CD4-positive, alpha-beta T cell (primary cell): ENCODE measurements at regions not wholly inside any gene's neighbourhood (a gene's known extent, or its start where the extent isn't known, plus 50 kb on each side); places are given as distances from the start of the nearest gene placed in this dataset.

Source experiments
- ATAC-seq: fragments of 200-7000 bp; cut with Tn5 transposase; one replicate; pipeline ENCODE4 v1.10.0; 2022; ENCODE audit warnings: mild to moderate bottlenecking; ENCODE audit not compliant: poor library complexity
- CTCF ChIA-PET: fragments of 350-600 bp; sonication (Branson Sonifier 250); formaldehyde crosslinking; loops from one replicate; lab custom pipeline; 2021; ENCODE audit warnings: antibody characterized with exemption, inconsistent platforms; lab: Charles Lee
- POLR2A ChIA-PET: fragments of 350-600 bp; sonication (Branson Sonifier 250); formaldehyde crosslinking; loops from one replicate; lab custom pipeline; 2021; ENCODE audit warnings: antibody characterized with exemption, inconsistent platforms; lab: Charles Lee
- DNase-seq, 14 experiments: peaks; one replicate each; pipeline ENCODE4 v3.0.0-alpha.2; 2013 to 2020; ENCODE audit warnings: mixed read lengths in 2 of 14
- H3K27ac ChIP-seq, 2 donors: one replicate each; pipeline versions ENCODE4 v1.5.1 to v1.7.0; 2013; ENCODE audit warnings: low read length in 2 of 2, low read depth in 1 of 2, mild to moderate bottlenecking in 1 of 2
- H3K27me3 ChIP-seq, 2 experiments: 1 replicate in 1 of 2; 2 replicates in 1 of 2; pipeline versions ENCODE4 v1.6.1 to v1.7.0; 2013; ENCODE audit warnings: low read length in 2 of 2, control low read depth in 1 of 2, mild to moderate bottlenecking in 1 of 2, moderate library complexity in 1 of 2; ENCODE audit not compliant: insufficient read depth in 2 of 2, control insufficient read depth in 1 of 2
- H3K36me3 ChIP-seq: one replicate; pipeline ENCODE4 v1.6.1; 2013; ENCODE audit warnings: low read length, control low read depth; ENCODE audit not compliant: insufficient read depth
- H3K4me1 ChIP-seq: one replicate; pipeline ENCODE4 v1.6.1; 2013; ENCODE audit warnings: low read length, control low read depth; ENCODE audit not compliant: insufficient read depth
- H3K4me3 ChIP-seq: one replicate; pipeline ENCODE4 v1.5.1; 2013; ENCODE audit warnings: mild to moderate bottlenecking, low read length, moderate library complexity
- H3K9me3 ChIP-seq, 2 experiments: 1 replicate in 1 of 2; 2 replicates in 1 of 2; pipeline versions ENCODE4 v1.6.1 to v1.7.0; 2013; ENCODE audit warnings: low read length in 2 of 2, mild to moderate bottlenecking in 2 of 2, control low read depth in 1 of 2, moderate library complexity in 1 of 2; ENCODE audit not compliant: control insufficient read depth in 1 of 2, insufficient read depth in 1 of 2
- H3K27ac Mint-ChIP-seq: one replicate; pipeline ENCODE4 v1.8.0; 2020; ENCODE audit warnings: mixed read lengths
- H3K27me3 Mint-ChIP-seq: one replicate; pipeline ENCODE4 v1.8.0; 2021; ENCODE audit warnings: mixed read lengths
- H3K36me3 Mint-ChIP-seq: one replicate; pipeline ENCODE4 v1.8.0; 2021; ENCODE audit warnings: low read depth, mixed read lengths
- H3K4me1 Mint-ChIP-seq: one replicate; pipeline ENCODE4 v1.8.0; 2021; ENCODE audit warnings: low read depth, mixed read lengths
- H3K4me3 Mint-ChIP-seq: one replicate; pipeline ENCODE4 v1.8.0; 2020; ENCODE audit warnings: mild to moderate bottlenecking, mixed read lengths
- H3K9me3 Mint-ChIP-seq: one replicate; pipeline ENCODE4 v1.8.0; 2020; ENCODE audit warnings: mixed read lengths
- intact Hi-C, 2 experiments: fragments of 100-400 bp; cut with DNase I in 1 of 2; cut with micrococcal nuclease in 1 of 2; formaldehyde crosslinking; loops; one replicate each; pipeline versions ENCODE4 v1.15.1 to v1.9.0; 2023 to 2025; cut with DNase I, micrococcal nuclease
- TF ChIP-seq, protein P1 (sequence below): fragments of 200-600 bp; IDR thresholded peaks from one replicate; pipeline ENCODE4 v1.8.0; 2022; ENCODE audit warnings: antibody characterized with exemption, mild to moderate bottlenecking

DNA sequence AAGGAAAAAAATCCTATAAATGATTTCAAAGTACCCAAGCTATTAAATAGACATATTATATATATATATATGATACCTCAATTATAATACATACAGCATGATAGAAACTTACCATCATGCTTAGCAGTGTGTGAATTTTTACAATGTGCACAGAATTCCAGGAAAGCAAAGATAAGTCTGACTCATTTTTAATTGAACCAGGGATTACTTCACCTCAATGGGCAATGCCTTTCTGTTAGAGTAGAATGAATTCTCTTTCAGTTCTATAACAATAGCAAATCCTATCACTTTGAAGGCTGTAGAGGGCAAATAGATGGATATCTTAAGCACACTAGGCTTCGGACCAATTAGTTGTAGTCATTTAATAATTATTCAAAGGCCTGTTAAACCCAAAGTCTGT is 54.8 kb upstream of the P3H2 start:
- Histone ChIP-seq H3K36me3 (no peaks in the 10 kb centered on the region), H3K4me3 (no peak overlapping the region), H3K27me3 (no peaks in the 10 kb centered on the region), H3K9me3 (peaks cover 0 to 4% of the 10 kb centered on the region in 2 experiments), H3K27ac (no peak overlapping the region), H3K4me1 (no peaks in the 10 kb centered on the region)
- intact Hi-C loops: no loop called here
- no peak for ATAC-seq
- H3K4me1 Mint-ChIP-seq: no peaks in the 10 kb centered on the region
- H3K4me3 Mint-ChIP-seq: no peak overlapping the region
- H3K36me3 Mint-ChIP-seq: no peaks in the 10 kb centered on the region
- TF ChIP-seq, protein P1, sequence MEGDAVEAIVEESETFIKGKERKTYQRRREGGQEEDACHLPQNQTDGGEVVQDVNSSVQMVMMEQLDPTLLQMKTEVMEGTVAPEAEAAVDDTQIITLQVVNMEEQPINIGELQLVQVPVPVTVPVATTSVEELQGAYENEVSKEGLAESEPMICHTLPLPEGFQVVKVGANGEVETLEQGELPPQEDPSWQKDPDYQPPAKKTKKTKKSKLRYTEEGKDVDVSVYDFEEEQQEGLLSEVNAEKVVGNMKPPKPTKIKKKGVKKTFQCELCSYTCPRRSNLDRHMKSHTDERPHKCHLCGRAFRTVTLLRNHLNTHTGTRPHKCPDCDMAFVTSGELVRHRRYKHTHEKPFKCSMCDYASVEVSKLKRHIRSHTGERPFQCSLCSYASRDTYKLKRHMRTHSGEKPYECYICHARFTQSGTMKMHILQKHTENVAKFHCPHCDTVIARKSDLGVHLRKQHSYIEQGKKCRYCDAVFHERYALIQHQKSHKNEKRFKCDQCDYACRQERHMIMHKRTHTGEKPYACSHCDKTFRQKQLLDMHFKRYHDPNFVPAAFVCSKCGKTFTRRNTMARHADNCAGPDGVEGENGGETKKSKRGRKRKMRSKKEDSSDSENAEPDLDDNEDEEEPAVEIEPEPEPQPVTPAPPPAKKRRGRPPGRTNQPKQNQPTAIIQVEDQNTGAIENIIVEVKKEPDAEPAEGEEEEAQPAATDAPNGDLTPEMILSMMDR: no peak
- no peaks in the 10 kb centered on the region for H3K9me3 Mint-ChIP-seq
- peaks cover 20% of the 10 kb centered on the region for H3K27me3 Mint-ChIP-seq
- CTCF ChIA-PET: no interaction called here
- DNase-seq: no peak
- no peak overlapping the region for H3K27ac Mint-ChIP-seq
- POLR2A ChIA-PET: no interaction called here

DNA sequence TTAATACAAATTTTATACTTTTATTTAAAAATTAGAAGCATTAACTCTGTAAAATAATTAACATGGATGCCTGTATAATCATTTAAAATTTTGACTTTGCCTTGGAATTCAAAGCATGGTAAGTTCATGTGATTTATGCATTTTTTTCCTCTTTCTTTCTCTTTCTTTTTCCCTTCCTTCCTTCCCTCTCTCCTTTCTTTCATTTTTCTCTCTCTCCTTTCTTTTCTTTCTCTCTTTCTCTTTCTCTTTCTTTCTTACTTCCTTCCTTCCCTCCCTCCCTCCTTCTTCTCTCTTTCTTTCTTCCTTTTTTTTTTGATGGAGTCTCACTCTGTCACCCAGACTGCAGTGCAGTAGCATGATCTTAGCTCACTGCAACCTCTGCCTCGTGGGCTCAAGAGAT is 53.8 kb upstream of the P3H2 start:
- peaks cover 20% of the 10 kb centered on the region for H3K27me3 Mint-ChIP-seq
- ATAC-seq: no peak

DNA sequence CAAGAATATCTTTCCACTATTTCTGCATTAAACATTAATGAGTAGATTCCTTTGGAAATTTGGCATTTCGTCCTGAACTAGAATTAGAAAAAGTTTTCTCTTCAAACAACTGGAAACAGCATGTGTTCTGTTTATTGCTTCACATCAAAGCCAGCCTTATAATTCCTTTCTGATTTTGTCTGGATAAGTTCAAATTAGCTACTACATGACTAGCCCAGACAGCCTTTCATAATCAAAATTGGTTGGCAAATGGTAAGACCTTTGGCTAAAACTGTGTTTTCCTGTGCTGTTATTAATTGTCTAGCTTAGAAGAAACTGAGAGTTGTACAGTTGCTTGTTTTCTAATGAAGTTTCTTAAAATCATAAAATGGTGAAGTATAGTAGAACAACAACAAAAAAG is 52.7 kb upstream of the P3H2 start:
- Histone ChIP-seq H3K27ac (no peak overlapping the region), H3K4me1 (peaks cover 3% of the 10 kb centered on the region), H3K36me3 (no peaks in the 10 kb centered on the region), H3K4me3 (no peak overlapping the region), H3K27me3 (no peaks in the 10 kb centered on the region), H3K9me3 (peaks cover 0 to 4% of the 10 kb centered on the region in 2 experiments)
- intact Hi-C loops: no loop called here
- Mint-ChIP-seq H3K27me3 (peaks cover 20% of the 10 kb centered on the region), H3K27ac (no peak overlapping the region), H3K9me3 (no peaks in the 10 kb centered on the region), H3K36me3 (no peaks in the 10 kb centered on the region), H3K4me1 (peaks cover 8% of the 10 kb centered on the region), H3K4me3 (no peak overlapping the region)
- no peak for DNase-seq
- no peak for ATAC-seq
- ChIA-PET CTCF (interaction anchor here (0.6 kb wide), 1 partner anchor 539 kb away, joined by 3 read pairs; no protein-coding TSS in a partner anchor), POLR2A (no interaction called here)
- TF ChIP-seq, protein P1: no peak

More for the DNA sequence above, 53.8 kb upstream of the P3H2 start:
- Histone ChIP-seq H3K4me3 (no peak overlapping the region), H3K27ac (no peak overlapping the region), H3K36me3 (no peaks in the 10 kb centered on the region), H3K27me3 (no peaks in the 10 kb centered on the region), H3K9me3 (peaks cover 0 to 4% of the 10 kb centered on the region in 2 experiments), H3K4me1 (no peaks in the 10 kb centered on the region)
- peaks cover 6% of the 10 kb centered on the region for H3K4me1 Mint-ChIP-seq
- TF ChIP-seq, protein P1: no peak
- H3K4me3 Mint-ChIP-seq: no peak overlapping the region
- H3K36me3 Mint-ChIP-seq: no peaks in the 10 kb centered on the region
- CTCF ChIA-PET: no interaction called here
- no peaks in the 10 kb centered on the region for H3K9me3 Mint-ChIP-seq
- intact Hi-C loops: no loop called here
- no peak for DNase-seq
- POLR2A ChIA-PET: no interaction called here
- no peak overlapping the region for H3K27ac Mint-ChIP-seq
